K562 (cell line): ENCODE measurements at regions not wholly inside any gene's neighbourhood (a gene's known extent, or its start where the extent isn't known, plus 50 kb on each side); places are given as distances from the start of the nearest gene placed in this dataset.

Source experiments
- ATAC-seq: fragments of 200-7000 bp; cut with Tn5 transposase; 3 replicates; pipeline ENCODE4 v1.9.1; 2020; ENCODE audit warnings: moderate library complexity
- BruUV-seq: library from RNA; stranded (reverse); fragments of 400-500 nt; replicated peaks from 2 replicates; lab custom pipeline; 2021; lab: Mats Ljungman, UMichigan
- CTCF ChIA-PET: fragments of 300-600 bp; formaldehyde crosslinking; extraction: SDS; loops from one replicate; lab custom pipeline; 2021; ENCODE audit warnings: low intra/inter-chr PET ratio; lab: Yijun Ruan, JAX
- POLR2A ChIA-PET: fragments of 300-600, 350-650 bp; sonication (Branson Sonifier 250); formaldehyde crosslinking; extraction: SDS; loops from one replicate; lab custom pipeline; 2021; ENCODE audit warnings: antibody characterized with exemption, inconsistent platforms; lab: Yijun Ruan, JAX
- DNase-seq, 4 experiments: peaks; one replicate each; pipeline versions ENCODE4 v3.0.0 to v3.0.0-alpha.2; 2011 to 2018; ENCODE audit warnings: low spot score in 3 of 4, mixed read lengths in 3 of 4; ENCODE audit errors: extremely low read depth in 1 of 4
- FAIRE-seq: peaks from 2 replicates; lab custom pipeline; 2011; peaks lifted over from hg19 to GRCh38; lab: Jason Lieb, UNC
- H2AFZ ChIP-seq: 2 replicates; pipeline ENCODE4 v1.6.0; 2011; ENCODE audit warnings: low read depth, low read length, control low read depth, inconsistent platforms
- H3K27ac ChIP-seq: fragments of 200-600 bp; 3 replicates; pipeline ENCODE4 v1.8.0; 2011; ENCODE audit warnings: low read depth, mild to moderate bottlenecking, control low read depth, inconsistent platforms, low read length, moderate library complexity, mixed read lengths; ENCODE audit errors: extremely low read depth
- H3K27me3 ChIP-seq, 2 experiments: fragments of 300-600 bp in 1 of 2; 2 replicates in 1 of 2; 3 replicates in 1 of 2; pipeline versions ENCODE4 v1.6.0 to v1.8.0; 2011; ENCODE audit warnings: inconsistent platforms in 2 of 2, low read length in 2 of 2, mild to moderate bottlenecking in 1 of 2, mixed read lengths in 1 of 2, moderate library complexity in 1 of 2; ENCODE audit not compliant: control insufficient read depth in 2 of 2, insufficient read depth in 2 of 2
- H3K36me3 ChIP-seq: fragments of 300-600 bp; 3 replicates; pipeline ENCODE4 v1.8.0; 2011; ENCODE audit warnings: mild to moderate bottlenecking, low read length, inconsistent platforms; ENCODE audit not compliant: control insufficient read depth, insufficient read depth
- H3K4me1 ChIP-seq, 2 experiments: fragments of 200-600 bp in 1 of 2; replicated peaks in 1 of 2; 2 replicates in 1 of 2; 3 replicates in 1 of 2; pipeline versions ENCODE4 v1.5.1 to v1.8.0; 2011; ENCODE audit warnings: inconsistent platforms in 2 of 2, low read length in 2 of 2, mild to moderate bottlenecking in 1 of 2, mixed read lengths in 1 of 2, moderate library complexity in 1 of 2; ENCODE audit not compliant: control insufficient read depth in 2 of 2, insufficient read depth in 2 of 2
- H3K4me2 ChIP-seq: 2 replicates; pipeline ENCODE4 v1.6.1; 2011; ENCODE audit warnings: low read length, control low read depth, inconsistent platforms, mixed read lengths; ENCODE audit not compliant: insufficient read depth
- H3K4me3 ChIP-seq: fragments of 200-600 bp; sonication (generic), shearing (Covaris generic); 2 replicates; pipeline ENCODE4 v1.5.1; 2016; ENCODE audit warnings: control low read depth, inconsistent platforms
- H3K79me2 ChIP-seq: fragments of 200-600 bp; 3 replicates; pipeline ENCODE4 v1.8.0; 2011; ENCODE audit warnings: low read length, inconsistent platforms; ENCODE audit not compliant: control insufficient read depth, insufficient read depth
- H3K9ac ChIP-seq, 2 experiments: 2 replicates each; pipeline versions ENCODE4 v1.6.0 to v1.6.1; 2011; ENCODE audit warnings: low read depth in 2 of 2, low read length in 2 of 2, control low read depth in 1 of 2, inconsistent platforms in 1 of 2, mild to moderate bottlenecking in 1 of 2, mixed read lengths in 1 of 2; ENCODE audit not compliant: insufficient read depth in 1 of 2
- H3K9me1 ChIP-seq: one replicate; pipeline ENCODE4 v1.6.0; 2011; ENCODE audit warnings: inconsistent platforms, mild to moderate bottlenecking, low read length, moderate library complexity; ENCODE audit not compliant: control insufficient read depth, insufficient read depth
- H3K9me3 ChIP-seq: replicated peaks from 2 replicates; pipeline ENCODE4 v1.5.1; 2011; ENCODE audit warnings: low read depth, low read length, inconsistent platforms; ENCODE audit not compliant: control insufficient read depth, insufficient read depth
- H4K20me1 ChIP-seq: replicated peaks from 2 replicates; pipeline ENCODE4 v1.6.1; 2011; ENCODE audit warnings: low read length, inconsistent platforms, mixed read lengths; ENCODE audit not compliant: control insufficient read depth, insufficient read depth
- CBX8 ChIP-seq: fragments of 200-600 bp; sonication (generic); IDR thresholded peaks from 2 replicates; pipeline ENCODE4 v1.6.1; 2012; ENCODE audit warnings: borderline replicate concordance, mixed run types, low read depth, mild to moderate bottlenecking, moderate library complexity, mixed read lengths, low read length, control low read depth, inconsistent platforms; ENCODE audit not compliant: poor library complexity, severe bottlenecking; ENCODE audit errors: extremely low read depth
- CHD1 ChIP-seq: fragments of 200-600 bp; sonication (generic); IDR thresholded peaks from one replicate; pipeline ENCODE4 v1.6.1; 2012; ENCODE audit warnings: mild to moderate bottlenecking, moderate library complexity, low read length, inconsistent platforms
- ESRRA ChIP-seq: fragments of 450-650 bp; IDR thresholded peaks from 2 replicates; pipeline ENCODE4 v1.6.1; 2014; ENCODE audit warnings: low read depth, mild to moderate bottlenecking, moderate library complexity, borderline replicate concordance
- NEUROD1 ChIP-seq: fragments of 150-350 bp; IDR thresholded peaks from 2 replicates; pipeline ENCODE4 v1.6.1; 2014; ENCODE audit warnings: borderline replicate concordance, low read length, low read depth; ENCODE audit not compliant: partially characterized antibody
- NR1H2 ChIP-seq: sonication (generic); formaldehyde crosslinking; IDR thresholded peaks from 2 replicates; pipeline ENCODE4 v1.4.0; 2020; ENCODE audit warnings: mild to moderate bottlenecking, missing genetic modification reagents
- RFX7 ChIP-seq: fragments of 250-450 bp; sonication (Bioruptor Pico); IDR thresholded peaks from 2 replicates; pipeline ENCODE4 v1.5.1; 2021; ENCODE audit warnings: mild to moderate bottlenecking
- SAP30 ChIP-seq: fragments of 200-600 bp; sonication (generic); IDR thresholded peaks from 2 replicates; pipeline ENCODE4 v1.6.1; 2012; ENCODE audit warnings: borderline replicate concordance, low read depth, mild to moderate bottlenecking, moderate library complexity, low read length, control low read depth, inconsistent platforms; ENCODE audit not compliant: insufficient read depth, poor library complexity, severe bottlenecking
- ZBTB1 ChIP-seq: sonication (generic); formaldehyde crosslinking; IDR thresholded peaks from 2 replicates; pipeline ENCODE4 v1.8.1; 2023; ENCODE audit warnings: missing genetic modification reagents, low read depth, mild to moderate bottlenecking, borderline replicate concordance
- ZNF263 ChIP-seq: sonication (generic); formaldehyde crosslinking; IDR thresholded peaks from 2 replicates; pipeline ENCODE4 v1.8.0; 2022; ENCODE audit warnings: mild to moderate bottlenecking, missing genetic modification reagents, borderline replicate concordance
- ZNF444 ChIP-seq: fragments of 250-450 bp; sonication (Bioruptor Pico); IDR thresholded peaks from 2 replicates; pipeline ENCODE4 v1.4.0; 2020; ENCODE audit warnings: mild to moderate bottlenecking, moderate library complexity
- ZNF75A ChIP-seq: fragments of 450-650 bp; formaldehyde crosslinking; IDR thresholded peaks from 2 replicates; pipeline ENCODE4 v1.4.0; 2020; ENCODE audit warnings: mild to moderate bottlenecking
- ZNF780A ChIP-seq: fragments of 250-450 bp; sonication (Bioruptor Pico); IDR thresholded peaks from 2 replicates; pipeline ENCODE4 v1.5.0; 2021; ENCODE audit warnings: mild to moderate bottlenecking
- ZNF79 ChIP-seq: fragments of 250-450 bp; sonication (Bioruptor Pico); IDR thresholded peaks from 2 replicates; pipeline ENCODE4 v1.4.0; 2020; ENCODE audit warnings: low read depth, mild to moderate bottlenecking, moderate library complexity
- WGBS: fragments of 100-300 bp; shearing (Covaris generic); methylation state at CpG from one replicate; pipeline ENCODE4 v1.1.6; 2016; ENCODE audit warnings: low coverage, mixed read lengths; ENCODE audit not compliant: insufficient coverage; ENCODE audit errors: missing lambda C conversion rate; 5-methylcytosine and 5-hydroxymethylcytosine counted together
- in situ Hi-C: fragments of 300-500 bp; cut with MboI; formaldehyde crosslinking; loops from 4 replicates; pipeline ENCODE4 v1.15.0; 2018; ENCODE audit warnings: inconsistent platforms, mixed read lengths
- intact Hi-C: fragments of 100-400 bp; cut with micrococcal nuclease; formaldehyde crosslinking; loops from 2 replicates; pipeline ENCODE4 v1.14.2; 2022
- TF ChIP-seq, protein P1 (sequence below): IDR thresholded peaks from 2 replicates; pipeline ENCODE4 v1.6.1; 2011; ENCODE audit not compliant: insufficient read length; ENCODE audit errors: extremely low read depth
- TF ChIP-seq, protein P2 (sequence below): sonication (generic); formaldehyde crosslinking; IDR thresholded peaks from 2 replicates; pipeline ENCODE4 v1.8.1; 2023; ENCODE audit warnings: mild to moderate bottlenecking, missing genetic modification reagents

DNA sequence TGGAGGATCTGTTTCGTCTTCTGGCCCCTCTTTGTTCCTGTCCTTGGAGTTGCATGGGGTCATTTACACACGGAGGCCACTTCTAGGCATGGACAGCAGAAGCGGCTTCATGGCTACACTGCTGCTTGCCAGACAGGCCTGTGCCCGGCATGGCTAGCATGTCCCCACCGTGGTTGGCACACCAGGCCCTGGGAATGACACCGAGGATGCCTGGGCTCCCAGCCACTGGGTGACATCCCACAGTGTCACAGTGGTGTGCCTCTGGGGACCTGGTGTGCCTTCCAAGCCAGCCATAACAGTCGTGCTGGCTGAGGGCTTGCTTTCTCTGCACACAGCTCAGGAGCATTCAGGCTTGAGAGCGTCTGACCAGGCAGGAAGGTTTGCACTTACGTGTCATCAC, 910.1 kb downstream of the TBC1D22A start:
- WGBS: 88% methylated on average over 8 of the region's 9 CpGs

DNA sequence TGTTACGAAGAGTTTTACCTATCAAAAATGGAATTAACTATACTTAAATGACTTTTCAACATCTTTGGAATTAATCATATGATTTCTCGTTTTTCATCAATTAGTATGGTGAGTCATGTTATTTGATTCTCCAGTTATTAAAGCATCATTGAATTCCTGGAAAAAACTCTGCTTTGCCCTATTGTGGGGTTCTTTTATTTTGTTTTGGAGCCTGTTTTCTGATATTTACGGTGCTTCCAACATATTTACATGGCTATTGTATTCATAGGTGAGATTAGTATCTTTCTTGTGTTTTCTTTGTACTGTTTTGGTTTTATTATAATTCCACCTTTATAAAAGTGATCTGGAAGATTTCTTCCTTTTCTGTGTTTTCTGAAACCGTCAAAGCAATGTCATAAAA, 902.7 kb downstream of the TBC1D22A start:
- H3K36me3 ChIP-seq: peaks cover 8% of the 10 kb centered on the region
- H3K4me2 ChIP-seq: no peak overlapping the region
- TF ChIP-seq, protein P1, sequence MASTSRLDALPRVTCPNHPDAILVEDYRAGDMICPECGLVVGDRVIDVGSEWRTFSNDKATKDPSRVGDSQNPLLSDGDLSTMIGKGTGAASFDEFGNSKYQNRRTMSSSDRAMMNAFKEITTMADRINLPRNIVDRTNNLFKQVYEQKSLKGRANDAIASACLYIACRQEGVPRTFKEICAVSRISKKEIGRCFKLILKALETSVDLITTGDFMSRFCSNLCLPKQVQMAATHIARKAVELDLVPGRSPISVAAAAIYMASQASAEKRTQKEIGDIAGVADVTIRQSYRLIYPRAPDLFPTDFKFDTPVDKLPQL: no peak
- TF ChIP-seq, protein P2, sequence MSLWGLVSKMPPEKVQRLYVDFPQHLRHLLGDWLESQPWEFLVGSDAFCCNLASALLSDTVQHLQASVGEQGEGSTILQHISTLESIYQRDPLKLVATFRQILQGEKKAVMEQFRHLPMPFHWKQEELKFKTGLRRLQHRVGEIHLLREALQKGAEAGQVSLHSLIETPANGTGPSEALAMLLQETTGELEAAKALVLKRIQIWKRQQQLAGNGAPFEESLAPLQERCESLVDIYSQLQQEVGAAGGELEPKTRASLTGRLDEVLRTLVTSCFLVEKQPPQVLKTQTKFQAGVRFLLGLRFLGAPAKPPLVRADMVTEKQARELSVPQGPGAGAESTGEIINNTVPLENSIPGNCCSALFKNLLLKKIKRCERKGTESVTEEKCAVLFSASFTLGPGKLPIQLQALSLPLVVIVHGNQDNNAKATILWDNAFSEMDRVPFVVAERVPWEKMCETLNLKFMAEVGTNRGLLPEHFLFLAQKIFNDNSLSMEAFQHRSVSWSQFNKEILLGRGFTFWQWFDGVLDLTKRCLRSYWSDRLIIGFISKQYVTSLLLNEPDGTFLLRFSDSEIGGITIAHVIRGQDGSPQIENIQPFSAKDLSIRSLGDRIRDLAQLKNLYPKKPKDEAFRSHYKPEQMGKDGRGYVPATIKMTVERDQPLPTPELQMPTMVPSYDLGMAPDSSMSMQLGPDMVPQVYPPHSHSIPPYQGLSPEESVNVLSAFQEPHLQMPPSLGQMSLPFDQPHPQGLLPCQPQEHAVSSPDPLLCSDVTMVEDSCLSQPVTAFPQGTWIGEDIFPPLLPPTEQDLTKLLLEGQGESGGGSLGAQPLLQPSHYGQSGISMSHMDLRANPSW (CRISPR knock-in tag): no peak
- TF ChIP-seq RFX7 (CRISPR knock-in tag): no peak
- no peak for TF ChIP-seq CHD1
- TF ChIP-seq ZNF444 (CRISPR knock-in tag): no peak
- TF ChIP-seq CBX8: no peak
- no peak for TF ChIP-seq ZNF780A
- BruUV-seq: no TSS peak
- H3K9me3 ChIP-seq: peaks cover 2% of the 10 kb centered on the region
- ChIA-PET POLR2A (interaction anchor here (0.6 kb wide), 1 partner anchor 26 kb away, joined by 3 read pairs; no protein-coding TSS in a partner anchor), CTCF (no interaction called here)
- H3K9ac ChIP-seq: no peak overlapping the region
- no peaks in the 10 kb centered on the region for H4K20me1 ChIP-seq
- in situ Hi-C loops: no loop called here
- H3K27me3 ChIP-seq: no peaks in the 10 kb centered on the region
- 73% methylated on average over 4 of the region's 4 CpGs for WGBS
- no peak overlapping the region for H2AFZ ChIP-seq
- H3K79me2 ChIP-seq: peaks cover 18% of the 10 kb centered on the region; the same call in 2 of the 3 replicates
- no peak for FAIRE-seq
- no peak overlapping the region for H3K4me3 ChIP-seq
- no peaks in the 10 kb centered on the region; a peak in 1 of 5 replicates for H3K4me1 ChIP-seq
- no peak for ATAC-seq
- no peak for DNase-seq
- no peak overlapping the region for H3K27ac ChIP-seq
- intact Hi-C loops: no loop called here
- H3K9me1 ChIP-seq: no peaks in the 10 kb centered on the region

More for the DNA sequence above, 910.1 kb downstream of the TBC1D22A start:
- Histone ChIP-seq H2AFZ (no peak overlapping the region), H3K27me3 (no peaks in the 10 kb centered on the region), H3K36me3 (peaks cover 10% of the 10 kb centered on the region; the same call in 2 of the 3 replicates), H3K9me3 (no peaks in the 10 kb centered on the region), H3K9me1 (no peaks in the 10 kb centered on the region), H3K4me3 (no peak overlapping the region), H3K4me2 (no peak overlapping the region)
- intact Hi-C loops: no loop called here
- CTCF ChIA-PET: no interaction called here
- TF ChIP-seq ESRRA: no peak
- TF ChIP-seq ZNF79 (CRISPR knock-in tag): no peak
- no peak for TF ChIP-seq ZNF75A (CRISPR knock-in tag)
- TF ChIP-seq ZNF263 (CRISPR knock-in tag): no peak
- TF ChIP-seq SAP30: no peak
- TF ChIP-seq NEUROD1: no peak
- no peak for TF ChIP-seq NR1H2 (CRISPR knock-in tag)
- no peak for TF ChIP-seq ZBTB1
- TF ChIP-seq, all 486 proteins: peak for 0
- POLR2A ChIA-PET: no interaction called here
- no TSS peak for BruUV-seq
- peaks cover under 1 to 1% of the 10 kb centered on the region in 2 experiments; a peak in 3 of 5 replicates for H3K4me1 ChIP-seq
- no peak for DNase-seq
- no peak for FAIRE-seq
- no peak overlapping the region for H3K9ac ChIP-seq
- in situ Hi-C loops: no loop called here
- no peaks in the 10 kb centered on the region for H4K20me1 ChIP-seq
- no peak overlapping the region for H3K27ac ChIP-seq
- peaks cover 7% of the 10 kb centered on the region; the same call in 1 of the 3 replicates for H3K79me2 ChIP-seq
- no peak for ATAC-seq
